BJ (cell line): ENCODE measurements at regions not wholly inside any gene's neighbourhood (a gene's known extent, or its start where the extent isn't known, plus 50 kb on each side); places are given as distances from the start of the nearest gene placed in this dataset.

Experiments used
- CTCF ChIA-PET: fragments of 350-600 bp; formaldehyde crosslinking; extraction: SDS; loops from one replicate; lab custom pipeline; 2021; ENCODE audit warnings: antibody characterized with exemption, inconsistent platforms; lab: Yijun Ruan, JAX
- POLR2A ChIA-PET: fragments of 300-600 bp; sonication (Branson Sonifier 250); formaldehyde crosslinking; extraction: SDS; loops from one replicate; lab custom pipeline; 2021; ENCODE audit warnings: antibody characterized with exemption; lab: Charles Lee
- DNase-seq: peaks from one replicate; pipeline ENCODE4 v3.0.0-alpha.2; 2011; ENCODE audit warnings: low read depth
- H3K27me3 ChIP-seq: 2 replicates; pipeline ENCODE4 v1.6.0; 2011; ENCODE audit warnings: low read length; ENCODE audit not compliant: control insufficient read depth, insufficient read depth
- H3K36me3 ChIP-seq: 2 replicates; pipeline ENCODE4 v1.5.1; 2011; ENCODE audit warnings: low read length; ENCODE audit not compliant: control insufficient read depth, insufficient read depth
- H3K4me3 ChIP-seq: 2 replicates; pipeline ENCODE4 v1.5.1; 2011; ENCODE audit warnings: low read depth, mild to moderate bottlenecking, control low read depth, low read length
- CTCF ChIP-seq: IDR thresholded peaks from 2 replicates; pipeline ENCODE4 v1.5.1; 2011; ENCODE audit warnings: low read depth, mild to moderate bottlenecking, control low read depth, inconsistent platforms, low read length, moderate library complexity; ENCODE audit not compliant: insufficient read depth

DNA sequence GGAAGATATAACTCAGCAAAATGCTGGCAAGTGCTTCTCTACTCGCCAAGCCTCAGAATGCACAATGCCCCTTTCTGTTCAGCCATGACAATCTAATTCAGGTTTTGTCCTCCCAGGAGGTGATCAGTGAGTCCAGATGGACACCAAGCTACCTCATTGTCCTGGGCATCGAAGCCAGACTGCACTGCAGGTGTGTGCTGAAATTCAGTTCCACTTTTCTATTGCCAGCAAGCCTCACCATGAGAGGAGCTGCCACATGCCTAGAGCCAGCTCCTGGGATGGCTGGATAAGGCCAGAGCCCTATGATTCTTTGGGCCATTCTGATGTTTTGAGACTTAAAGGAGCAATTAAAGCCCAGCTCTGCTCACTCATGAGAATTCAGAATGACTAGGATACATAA, 186.7 kb downstream of the GRIN2B start:
- no peak for DNase-seq
- POLR2A ChIA-PET: no interaction called here
- no peak for TF ChIP-seq CTCF
- Histone ChIP-seq H3K27me3 (no peaks in the 10 kb centered on the region), H3K36me3 (no peaks in the 10 kb centered on the region), H3K4me3 (no peak overlapping the region)
- CTCF ChIA-PET: no interaction called here

DNA sequence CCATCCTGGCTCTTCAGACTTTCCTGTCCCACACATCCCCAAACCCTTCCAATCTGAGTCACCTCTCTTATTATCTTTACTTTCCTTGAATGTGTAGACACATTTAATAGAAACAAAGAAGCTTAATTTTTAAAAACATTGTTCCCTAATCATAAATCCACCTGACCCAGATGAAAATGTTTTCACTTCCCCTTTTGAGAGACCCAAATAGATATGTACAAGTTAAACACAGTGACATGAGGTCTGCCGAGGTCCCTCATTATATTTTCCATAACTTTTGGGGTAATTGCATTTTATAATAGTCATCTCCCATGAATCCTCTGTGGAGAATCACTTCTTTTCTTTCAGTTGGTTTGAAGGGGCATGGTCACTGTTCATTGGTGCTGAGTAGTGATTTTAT, 191.1 kb downstream of the GRIN2B start:
- TF ChIP-seq CTCF: no peak
- H3K36me3 ChIP-seq: no peaks in the 10 kb centered on the region
- ChIA-PET CTCF (no interaction called here), POLR2A (no interaction called here)
- H3K4me3 ChIP-seq: no peak overlapping the region
- no peaks in the 10 kb centered on the region for H3K27me3 ChIP-seq
- no peak for DNase-seq

- no peak for DNase-seq
- POLR2A ChIA-PET: no interaction called here
- CTCF ChIA-PET: no interaction called here
- H3K36me3 ChIP-seq: no peaks in the 10 kb centered on the region
- no peaks in the 10 kb centered on the region for H3K27me3 ChIP-seq
- no peak overlapping the region for H3K4me3 ChIP-seq
- TF ChIP-seq CTCF: no peak
Measured at GRCh38 chr12:13788626-13789025, 192.8 kb downstream of the GRIN2B start.

- CTCF ChIA-PET: no interaction called here
- H3K36me3 ChIP-seq: no peaks in the 10 kb centered on the region
- DNase-seq: no peak
- no peak for TF ChIP-seq CTCF
- H3K27me3 ChIP-seq: no peaks in the 10 kb centered on the region
- H3K4me3 ChIP-seq: no peak overlapping the region
- POLR2A ChIA-PET: no interaction called here
Measured at GRCh38 chr12:13786646-13787045, 194.8 kb downstream of the GRIN2B start.

GRCh38 chr12:13784504-13784903, 196.9 kb downstream of the GRIN2B start:
- no peak overlapping the region for H3K4me3 ChIP-seq
- H3K27me3 ChIP-seq: no peaks in the 10 kb centered on the region
- TF ChIP-seq CTCF: no peak
- POLR2A ChIA-PET: no interaction called here
- CTCF ChIA-PET: no interaction called here
- no peaks in the 10 kb centered on the region for H3K36me3 ChIP-seq
- DNase-seq: no peak
